Ovary (tissue), 3 donors: ENCODE measurements at regions not wholly inside any gene's neighbourhood (a gene's known extent, or its start where the extent isn't known, plus 50 kb on each side); places are given as distances from the start of the nearest gene placed in this dataset.

Experiments used
- EP300 ChIP-seq: sonication (generic); formaldehyde crosslinking; IDR thresholded peaks from one replicate; pipeline ENCODE4 v1.6.1; 2017; ENCODE audit warnings: antibody characterized with exemption
- POLR2A ChIP-seq: fragments of 450-650 bp; IDR thresholded peaks from one replicate; pipeline ENCODE4 v1.6.1; 2017; ENCODE audit warnings: antibody characterized with exemption, mild to moderate bottlenecking, moderate library complexity
- TF ChIP-seq, protein P1 (sequence below), 3 donors: fragments of 450-650 bp in 2 of 3; fragments of 200-600 bp in 1 of 3; IDR thresholded peaks; one replicate each; pipeline versions ENCODE4 v1.5.1 to v1.8.0; 2016 to 2022; ENCODE audit warnings: antibody characterized with exemption in 3 of 3, mild to moderate bottlenecking in 1 of 3
- donor health status: DM: no; HTN: no; CAD: no.

DNA sequence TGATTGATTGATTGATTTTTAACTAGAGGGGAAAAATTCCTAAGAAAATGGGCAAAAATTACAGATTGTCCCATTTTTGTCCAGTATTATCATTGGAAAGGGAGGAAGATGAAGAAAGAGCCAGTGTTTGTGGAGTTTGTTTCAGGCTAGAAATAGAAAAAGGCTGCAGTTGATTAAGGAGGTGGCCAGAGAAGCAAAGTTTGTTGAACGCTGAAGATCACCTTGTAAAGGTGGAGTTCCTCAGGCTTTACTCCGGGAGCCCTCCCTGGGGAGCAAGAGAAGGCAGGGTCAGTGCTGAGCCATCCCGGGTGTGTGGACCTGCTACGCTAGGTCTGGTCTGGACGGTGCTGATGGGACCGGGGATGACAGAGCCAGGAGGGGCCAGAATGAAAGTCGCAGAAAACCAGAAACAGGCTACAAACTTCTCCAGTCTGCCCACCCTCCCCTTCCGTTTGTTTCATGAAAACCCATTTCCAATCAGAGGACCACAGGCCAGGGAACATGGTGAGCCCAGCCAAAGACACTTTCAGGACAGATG, 222.6 kb upstream of the FOXF1 start:
- TF ChIP-seq POLR2A (no peak), EP300 (no peak)
- TF ChIP-seq, protein P1, sequence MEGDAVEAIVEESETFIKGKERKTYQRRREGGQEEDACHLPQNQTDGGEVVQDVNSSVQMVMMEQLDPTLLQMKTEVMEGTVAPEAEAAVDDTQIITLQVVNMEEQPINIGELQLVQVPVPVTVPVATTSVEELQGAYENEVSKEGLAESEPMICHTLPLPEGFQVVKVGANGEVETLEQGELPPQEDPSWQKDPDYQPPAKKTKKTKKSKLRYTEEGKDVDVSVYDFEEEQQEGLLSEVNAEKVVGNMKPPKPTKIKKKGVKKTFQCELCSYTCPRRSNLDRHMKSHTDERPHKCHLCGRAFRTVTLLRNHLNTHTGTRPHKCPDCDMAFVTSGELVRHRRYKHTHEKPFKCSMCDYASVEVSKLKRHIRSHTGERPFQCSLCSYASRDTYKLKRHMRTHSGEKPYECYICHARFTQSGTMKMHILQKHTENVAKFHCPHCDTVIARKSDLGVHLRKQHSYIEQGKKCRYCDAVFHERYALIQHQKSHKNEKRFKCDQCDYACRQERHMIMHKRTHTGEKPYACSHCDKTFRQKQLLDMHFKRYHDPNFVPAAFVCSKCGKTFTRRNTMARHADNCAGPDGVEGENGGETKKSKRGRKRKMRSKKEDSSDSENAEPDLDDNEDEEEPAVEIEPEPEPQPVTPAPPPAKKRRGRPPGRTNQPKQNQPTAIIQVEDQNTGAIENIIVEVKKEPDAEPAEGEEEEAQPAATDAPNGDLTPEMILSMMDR (IDR thresholded peaks at IDR 0.05), result no peak
